Cerebellar nuclear complex (tissue), 1 donor: ENCODE measurements at regions not wholly inside any gene's neighbourhood (a gene's known extent, or its start where the extent isn't known, plus 50 kb on each side); places are given as distances from the start of the nearest gene placed in this dataset.
A peak's percentile ranks its signal among the peaks of the same experiment; 100 is the strongest.
"Not testable (repeated sequence)": the region's sequence is repeated elsewhere in the genome, so short reads cannot be mapped to it uniquely, and the experiment has no call there.

ENCODE experiments used
- DNase-seq, 2 experiments: peaks; one replicate each; lab custom pipeline; 2025; lab: John Stamatoyannopoulos, UW

DNA sequence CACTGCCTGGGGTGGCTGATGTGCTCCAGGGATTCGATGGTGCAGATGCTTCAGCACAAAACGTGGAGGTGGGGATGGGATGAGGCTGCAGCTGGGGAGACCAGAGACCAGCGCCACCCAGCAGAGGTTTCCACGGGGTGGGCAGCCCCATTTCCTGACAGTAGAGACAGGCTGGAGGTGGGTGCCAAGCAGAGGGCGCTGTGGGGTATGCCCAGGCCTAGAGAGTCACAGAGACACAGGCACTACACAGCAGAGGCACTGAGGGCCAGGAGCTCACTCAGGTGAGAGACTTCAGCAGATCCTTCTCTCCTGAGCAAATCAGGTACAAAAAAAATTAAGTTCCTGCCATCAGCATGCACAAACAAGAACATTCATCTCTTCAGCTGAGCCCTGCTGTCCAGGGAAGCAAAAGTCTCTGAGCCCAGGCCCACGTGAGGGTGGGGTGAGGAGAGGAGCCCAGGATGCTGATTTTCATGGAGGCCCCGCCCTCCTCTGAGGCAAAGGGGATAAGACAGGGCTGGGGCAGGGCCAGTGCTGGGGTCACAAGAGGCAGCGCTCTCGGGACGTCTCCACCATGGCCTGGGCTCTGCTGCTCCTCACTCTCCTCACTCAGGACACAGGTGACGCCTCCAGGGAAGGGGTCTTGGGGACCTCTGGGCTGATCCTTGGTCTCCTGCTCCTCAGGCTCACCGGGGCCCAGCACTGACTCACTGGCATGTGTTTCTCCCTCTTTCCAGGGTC, 53.1 kb downstream of the GGTLC2 start:
- no peak for DNase-seq

DNA sequence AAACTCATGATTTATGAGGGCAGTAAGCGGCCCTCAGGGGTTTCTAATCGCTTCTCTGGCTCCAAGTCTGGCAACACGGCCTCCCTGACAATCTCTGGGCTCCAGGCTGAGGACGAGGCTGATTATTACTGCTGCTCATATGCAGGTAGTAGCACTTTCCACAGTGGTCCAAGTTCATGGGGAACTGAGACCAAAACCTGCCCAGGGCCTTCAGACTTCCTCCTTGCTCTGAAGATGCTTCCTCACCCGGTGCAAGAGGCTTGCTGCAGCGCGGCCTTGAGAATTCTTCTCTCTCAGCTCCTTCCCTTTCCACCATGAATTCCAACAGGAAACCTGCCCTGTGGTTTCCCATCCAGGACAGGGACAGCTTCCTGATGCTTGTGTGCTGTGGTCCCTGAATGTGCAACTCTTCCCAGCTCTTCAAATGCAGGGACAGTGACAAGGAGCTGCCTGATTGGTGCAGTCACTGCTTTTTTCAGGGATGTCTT, 53.9 kb downstream of the GGTLC2 start:
- no peak for DNase-seq

DNA sequence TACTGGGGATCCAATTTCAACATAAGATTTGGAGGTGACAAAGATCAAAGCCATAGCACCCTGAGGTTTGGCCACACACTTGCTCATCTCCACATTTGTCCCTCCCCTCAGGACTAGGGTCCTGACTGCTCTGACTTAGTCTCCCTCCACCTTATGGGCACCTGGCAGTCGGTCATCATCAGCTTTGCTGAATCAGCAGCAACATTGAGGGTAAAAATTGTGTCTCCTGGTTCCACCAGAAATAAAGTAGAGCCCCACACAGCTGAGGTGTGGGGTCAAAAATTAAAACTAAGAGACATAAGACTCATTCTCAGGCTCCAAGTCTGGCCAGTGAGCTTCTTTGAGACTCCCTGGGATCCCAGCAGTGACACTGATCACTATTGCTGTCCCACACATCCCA, 56.2 kb downstream of the GGTLC2 start:
- no peak for DNase-seq

DNA sequence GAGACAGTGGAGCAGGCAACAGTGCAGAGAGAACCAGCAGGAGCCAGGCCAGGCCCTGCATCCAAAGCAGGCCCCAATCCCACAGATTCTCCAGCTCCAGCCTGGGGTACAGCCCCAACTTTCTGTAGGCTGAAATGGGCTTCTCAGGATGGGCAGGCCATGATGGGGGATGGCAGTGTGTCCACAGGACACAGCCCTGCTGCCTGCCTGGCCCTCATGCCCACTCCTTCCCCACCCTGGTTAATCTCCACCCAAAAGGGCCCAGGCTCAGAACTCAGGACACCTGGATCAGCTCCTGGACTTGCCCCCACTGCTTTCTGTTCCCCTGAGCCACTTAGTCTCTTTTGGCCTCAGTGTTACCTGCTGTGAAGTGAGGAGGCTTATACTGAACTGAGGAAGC, 57.1 kb downstream of the GGTLC2 start:
- DNase-seq, result not testable (repeated sequence)

DNA sequence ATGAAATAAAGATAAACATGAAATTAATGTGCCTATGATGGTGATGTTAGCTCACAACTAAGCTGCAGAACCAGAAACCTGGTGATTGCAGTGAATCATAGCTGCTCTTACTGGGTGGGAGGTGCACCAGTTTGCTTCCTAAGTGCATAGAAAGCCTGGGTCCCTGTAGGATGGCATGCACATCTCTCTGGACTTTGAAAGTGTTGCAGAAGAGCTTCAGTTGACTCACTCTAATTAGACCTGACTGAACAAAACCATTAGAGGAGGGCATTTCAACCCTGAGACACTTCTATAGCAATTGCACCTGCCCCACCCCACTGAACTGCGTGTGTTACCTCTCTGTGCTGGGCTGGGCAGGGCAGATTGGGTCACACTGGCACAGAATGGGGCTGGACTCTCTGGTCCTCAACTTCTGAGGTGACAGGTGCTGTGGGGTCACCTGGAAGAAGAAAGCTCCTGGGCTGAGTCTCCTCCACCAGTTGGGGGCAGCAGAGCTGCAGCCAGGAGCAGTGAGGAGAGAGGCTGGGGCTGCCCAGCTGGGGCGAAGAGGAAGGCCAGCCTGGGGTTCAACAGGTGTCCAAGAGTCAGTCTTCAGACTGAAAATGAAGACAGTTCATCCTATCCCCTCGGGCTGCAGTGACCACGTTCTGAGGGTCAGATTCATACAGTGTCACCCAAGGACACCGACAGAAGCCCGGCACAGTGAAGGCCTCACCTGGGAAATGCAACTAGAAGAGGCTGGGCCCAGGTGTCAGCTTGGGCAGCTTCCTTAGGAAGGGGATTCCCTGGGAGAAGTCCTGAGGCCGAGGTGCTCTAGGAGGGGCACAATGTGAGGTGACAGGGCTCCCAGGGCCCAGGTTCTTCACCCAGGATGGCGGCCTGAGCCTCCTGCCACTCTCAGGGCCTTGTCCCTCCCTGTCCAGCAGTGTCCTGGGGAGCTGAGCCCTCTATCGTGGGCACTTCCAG, 58.1 kb downstream of the GGTLC2 start:
- DNase-seq, result no peak

- DNase-seq, result no peak
Measured at GRCh38 chr22:22703203-22703570, 58.8 kb downstream of the GGTLC2 start.

- DNase-seq, result no peak
Measured at GRCh38 chr22:22703715-22704114, 59.3 kb downstream of the GGTLC2 start.

GRCh38 chr22:22704156-22704946, 59.9 kb downstream of the GGTLC2 start:
- no peak for DNase-seq

GRCh38 chr22:22705328-22706100, 61.1 kb downstream of the GGTLC2 start:
- DNase-seq, result no peak

DNA sequence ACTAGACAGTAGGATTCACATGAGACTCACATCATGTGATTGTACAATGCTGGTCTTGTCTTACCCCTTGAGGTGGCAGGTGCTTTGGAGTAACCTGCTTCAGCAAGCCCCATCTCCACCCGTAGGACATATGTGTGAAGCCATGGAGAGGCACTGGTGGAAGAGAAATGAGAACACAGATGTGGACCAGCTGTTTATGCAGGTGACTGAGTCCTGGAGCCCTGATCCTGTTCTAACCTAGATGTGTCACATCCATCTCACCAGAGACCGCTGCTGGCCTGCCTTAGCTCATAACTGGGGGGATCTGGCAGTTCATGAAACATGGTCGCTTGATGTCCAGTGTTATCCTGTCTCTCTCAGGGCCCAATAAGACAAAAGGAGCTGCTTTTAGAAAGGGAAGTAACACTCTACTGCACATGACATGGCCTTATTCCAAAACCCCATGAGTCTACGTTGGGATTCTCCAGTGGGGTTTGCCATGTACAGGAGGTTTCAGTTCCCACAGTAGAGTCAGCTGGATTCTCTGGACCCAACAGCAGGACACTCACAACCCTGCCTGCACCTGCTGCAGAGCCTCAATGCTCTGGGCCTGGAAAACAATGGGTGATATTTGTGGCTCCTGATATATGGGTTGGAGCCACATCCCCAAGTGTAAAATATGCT, 62.0 kb downstream of the GGTLC2 start:
- no peak for DNase-seq

DNA sequence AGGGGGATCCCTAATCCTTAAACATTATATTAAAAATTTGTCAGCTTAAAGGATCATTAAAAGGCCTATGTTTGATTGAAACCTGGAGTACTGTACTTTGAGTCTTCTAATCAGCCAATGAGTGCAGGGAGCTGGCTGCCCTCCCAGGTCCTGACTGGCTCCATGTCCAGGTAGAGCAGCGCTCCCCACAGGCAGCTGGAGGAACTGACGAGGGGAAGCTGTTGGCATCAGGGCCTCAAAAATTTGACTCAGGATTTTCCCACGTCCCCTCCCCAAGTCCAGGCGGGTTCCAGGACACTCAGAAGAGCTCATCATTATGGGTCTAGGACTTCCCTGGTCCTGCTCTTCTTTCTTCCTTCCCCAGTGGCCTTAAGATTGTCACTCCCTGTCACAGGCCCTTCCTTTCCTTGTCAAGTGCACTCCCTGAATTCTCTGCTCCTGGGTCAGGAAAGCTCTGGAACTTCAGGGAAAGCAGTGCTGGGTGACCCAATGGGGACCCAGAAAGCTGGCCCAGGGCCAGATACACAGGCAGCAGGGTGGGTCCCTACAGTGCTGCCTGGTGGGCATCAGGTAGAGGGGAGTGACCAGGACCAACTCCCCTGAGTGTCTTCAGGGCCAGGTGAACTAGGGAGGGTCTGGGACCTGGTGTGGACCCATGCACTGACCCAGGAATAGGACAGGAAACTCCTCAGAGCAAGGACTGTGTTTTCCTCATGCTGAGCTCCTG, 65.5 kb downstream of the GGTLC2 start:
- DNase-seq, result no peak

- DNase-seq, result peak in 1 of 2 experiments; percentile 17
Measured at GRCh38 chr22:22710719-22711531, 66.5 kb downstream of the GGTLC2 start.

- no peak for DNase-seq
Measured at GRCh38 chr22:22711532-22711913, 67.1 kb downstream of the GGTLC2 start.

- no peak for DNase-seq
Measured at GRCh38 chr22:22712092-22712658, 67.8 kb downstream of the GGTLC2 start.

GRCh38 chr22:22712666-22713365, 68.4 kb downstream of the GGTLC2 start:
- no peak for DNase-seq

- no peak for DNase-seq
Measured at GRCh38 chr22:22713416-22713815, 69.0 kb downstream of the GGTLC2 start.

DNA sequence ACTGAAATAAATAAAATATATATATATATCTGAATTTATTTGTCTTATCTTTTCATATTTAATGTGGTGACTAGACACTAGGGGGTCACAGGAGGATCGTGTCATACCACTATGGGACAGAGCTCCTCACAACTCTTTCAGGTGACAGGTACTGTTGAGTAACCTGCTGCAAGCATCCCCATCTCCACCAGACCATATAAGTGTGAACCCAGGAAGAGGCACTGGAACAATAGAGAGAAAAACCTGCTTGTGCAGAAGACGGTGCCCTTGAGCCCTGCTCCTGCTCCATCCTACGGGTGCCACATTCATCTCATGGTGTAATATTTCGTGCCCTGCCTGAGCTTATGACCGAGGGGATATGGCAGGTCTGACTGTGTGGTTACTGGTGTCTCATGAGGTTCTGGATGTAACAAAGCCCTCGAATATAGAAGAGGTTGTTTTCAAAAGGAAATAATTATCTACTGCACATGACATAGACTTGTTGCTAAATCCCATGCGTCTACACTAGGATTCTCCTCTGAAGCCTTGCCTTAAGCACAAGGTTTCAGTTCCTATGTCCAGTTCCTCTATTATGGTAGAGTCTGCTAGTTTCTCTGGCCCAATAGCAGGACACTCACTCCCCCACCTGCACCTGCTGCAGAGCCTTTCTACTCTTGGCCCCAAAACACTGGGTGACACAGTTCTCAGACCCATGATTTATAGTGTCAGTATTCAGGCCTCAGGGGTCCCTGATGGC, 70.4 kb downstream of the GGTLC2 start:
- no peak for DNase-seq
